ENCODE measurements at regions not wholly inside any gene's neighbourhood (a gene's known extent, or its start where the extent isn't known, plus 50 kb on each side); places are given as distances from the start of the nearest gene placed in this dataset.

DNA sequence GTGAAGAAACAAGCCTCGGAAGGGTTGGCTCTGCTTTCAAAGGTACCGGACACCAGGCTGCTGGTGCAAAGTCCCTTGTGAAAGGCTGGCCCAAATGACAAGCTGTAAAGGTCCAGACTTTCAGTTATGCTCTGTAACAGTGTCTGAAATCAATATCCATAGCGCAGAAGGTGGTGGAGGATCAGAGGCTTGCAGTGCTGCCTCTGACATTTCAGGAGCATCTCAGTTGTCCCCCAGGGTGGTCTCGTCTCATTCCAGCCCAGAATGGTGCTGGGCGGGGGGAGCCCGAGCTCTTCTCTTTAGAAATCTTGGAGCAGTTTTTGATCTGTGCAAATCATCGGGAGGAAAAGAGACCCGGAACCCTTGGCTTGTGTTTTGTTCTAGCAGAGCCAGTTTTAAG lies 402.3 kb upstream of the RGMA start:
- no peak overlapping the region for H3K27ac ChIP-seq (replicated peaks)
- no peak for TF ChIP-seq GABPA (IDR thresholded peaks at IDR 0.05; ENCODE audit: low read depth)
- TF ChIP-seq SPI1 (IDR thresholded peaks at IDR 0.05; ENCODE audit: borderline replicate concordance, low read depth) = no peak
- TF ChIP-seq, protein P1, sequence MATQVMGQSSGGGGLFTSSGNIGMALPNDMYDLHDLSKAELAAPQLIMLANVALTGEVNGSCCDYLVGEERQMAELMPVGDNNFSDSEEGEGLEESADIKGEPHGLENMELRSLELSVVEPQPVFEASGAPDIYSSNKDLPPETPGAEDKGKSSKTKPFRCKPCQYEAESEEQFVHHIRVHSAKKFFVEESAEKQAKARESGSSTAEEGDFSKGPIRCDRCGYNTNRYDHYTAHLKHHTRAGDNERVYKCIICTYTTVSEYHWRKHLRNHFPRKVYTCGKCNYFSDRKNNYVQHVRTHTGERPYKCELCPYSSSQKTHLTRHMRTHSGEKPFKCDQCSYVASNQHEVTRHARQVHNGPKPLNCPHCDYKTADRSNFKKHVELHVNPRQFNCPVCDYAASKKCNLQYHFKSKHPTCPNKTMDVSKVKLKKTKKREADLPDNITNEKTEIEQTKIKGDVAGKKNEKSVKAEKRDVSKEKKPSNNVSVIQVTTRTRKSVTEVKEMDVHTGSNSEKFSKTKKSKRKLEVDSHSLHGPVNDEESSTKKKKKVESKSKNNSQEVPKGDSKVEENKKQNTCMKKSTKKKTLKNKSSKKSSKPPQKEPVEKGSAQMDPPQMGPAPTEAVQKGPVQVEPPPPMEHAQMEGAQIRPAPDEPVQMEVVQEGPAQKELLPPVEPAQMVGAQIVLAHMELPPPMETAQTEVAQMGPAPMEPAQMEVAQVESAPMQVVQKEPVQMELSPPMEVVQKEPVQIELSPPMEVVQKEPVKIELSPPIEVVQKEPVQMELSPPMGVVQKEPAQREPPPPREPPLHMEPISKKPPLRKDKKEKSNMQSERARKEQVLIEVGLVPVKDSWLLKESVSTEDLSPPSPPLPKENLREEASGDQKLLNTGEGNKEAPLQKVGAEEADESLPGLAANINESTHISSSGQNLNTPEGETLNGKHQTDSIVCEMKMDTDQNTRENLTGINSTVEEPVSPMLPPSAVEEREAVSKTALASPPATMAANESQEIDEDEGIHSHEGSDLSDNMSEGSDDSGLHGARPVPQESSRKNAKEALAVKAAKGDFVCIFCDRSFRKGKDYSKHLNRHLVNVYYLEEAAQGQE (IDR thresholded peaks at IDR 0.05; ENCODE audit: insufficient replicate concordance, low read depth) = no peak
- TF ChIP-seq, protein P2, sequence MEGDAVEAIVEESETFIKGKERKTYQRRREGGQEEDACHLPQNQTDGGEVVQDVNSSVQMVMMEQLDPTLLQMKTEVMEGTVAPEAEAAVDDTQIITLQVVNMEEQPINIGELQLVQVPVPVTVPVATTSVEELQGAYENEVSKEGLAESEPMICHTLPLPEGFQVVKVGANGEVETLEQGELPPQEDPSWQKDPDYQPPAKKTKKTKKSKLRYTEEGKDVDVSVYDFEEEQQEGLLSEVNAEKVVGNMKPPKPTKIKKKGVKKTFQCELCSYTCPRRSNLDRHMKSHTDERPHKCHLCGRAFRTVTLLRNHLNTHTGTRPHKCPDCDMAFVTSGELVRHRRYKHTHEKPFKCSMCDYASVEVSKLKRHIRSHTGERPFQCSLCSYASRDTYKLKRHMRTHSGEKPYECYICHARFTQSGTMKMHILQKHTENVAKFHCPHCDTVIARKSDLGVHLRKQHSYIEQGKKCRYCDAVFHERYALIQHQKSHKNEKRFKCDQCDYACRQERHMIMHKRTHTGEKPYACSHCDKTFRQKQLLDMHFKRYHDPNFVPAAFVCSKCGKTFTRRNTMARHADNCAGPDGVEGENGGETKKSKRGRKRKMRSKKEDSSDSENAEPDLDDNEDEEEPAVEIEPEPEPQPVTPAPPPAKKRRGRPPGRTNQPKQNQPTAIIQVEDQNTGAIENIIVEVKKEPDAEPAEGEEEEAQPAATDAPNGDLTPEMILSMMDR (IDR thresholded peaks at IDR 0.05; ENCODE audit: insufficient read depth, low read length) = no peak
- TF ChIP-seq POLR2AphosphoS5 (IDR thresholded peaks at IDR 0.05; ENCODE audit: low read depth) = no peak
- H3K27me3 ChIP-seq (ENCODE audit: insufficient read depth, poor library complexity, severe bottlenecking) = no peaks in the 10 kb centered on the region
- DNase-seq (ENCODE audit: low read depth in 1 of 2, low spot score in 1 of 2) = no peak
- H3K4me3 ChIP-seq (replicated peaks; ENCODE audit: insufficient read depth, low read length) = no peak overlapping the region

DNA sequence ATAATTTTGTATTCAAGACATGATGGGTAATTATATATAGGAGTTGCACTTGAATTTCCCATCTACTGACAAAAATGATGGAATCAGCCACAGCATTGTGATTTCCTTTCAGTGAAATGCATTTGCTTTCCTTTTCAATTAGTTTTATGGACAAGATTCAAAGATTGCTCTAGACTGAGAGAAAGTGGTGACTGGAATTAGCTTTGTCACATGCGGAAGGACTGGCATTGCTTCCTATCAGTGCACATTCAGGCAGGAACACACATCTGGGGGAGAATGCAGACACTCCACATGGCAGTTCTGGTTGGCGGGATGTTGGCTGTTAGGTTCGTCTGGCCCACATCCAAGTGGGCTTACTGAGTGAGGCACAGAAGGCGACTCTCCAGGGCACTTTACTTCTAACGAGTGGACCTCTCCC lies 399.3 kb upstream of the RGMA start:
- TF ChIP-seq GABPA (IDR thresholded peaks at IDR 0.05; ENCODE audit: low read depth) (no peak), POLR2AphosphoS5 (IDR thresholded peaks at IDR 0.05; ENCODE audit: low read depth) (no peak), SPI1 (IDR thresholded peaks at IDR 0.05; ENCODE audit: borderline replicate concordance, low read depth) (no peak)
- TF ChIP-seq, protein P1 (IDR thresholded peaks at IDR 0.05; ENCODE audit: insufficient replicate concordance, low read depth) = no peak
- TF ChIP-seq, protein P2 (IDR thresholded peaks at IDR 0.05; ENCODE audit: insufficient read depth, low read length) = no peak
- DNase-seq (ENCODE audit: low read depth in 1 of 2, low spot score in 1 of 2) = no peak
- Histone ChIP-seq H3K27ac (replicated peaks) (no peak overlapping the region), H3K4me3 (replicated peaks; ENCODE audit: insufficient read depth, low read length) (no peak overlapping the region), H3K27me3 (ENCODE audit: insufficient read depth, poor library complexity, severe bottlenecking) (no peaks in the 10 kb centered on the region)

DNA sequence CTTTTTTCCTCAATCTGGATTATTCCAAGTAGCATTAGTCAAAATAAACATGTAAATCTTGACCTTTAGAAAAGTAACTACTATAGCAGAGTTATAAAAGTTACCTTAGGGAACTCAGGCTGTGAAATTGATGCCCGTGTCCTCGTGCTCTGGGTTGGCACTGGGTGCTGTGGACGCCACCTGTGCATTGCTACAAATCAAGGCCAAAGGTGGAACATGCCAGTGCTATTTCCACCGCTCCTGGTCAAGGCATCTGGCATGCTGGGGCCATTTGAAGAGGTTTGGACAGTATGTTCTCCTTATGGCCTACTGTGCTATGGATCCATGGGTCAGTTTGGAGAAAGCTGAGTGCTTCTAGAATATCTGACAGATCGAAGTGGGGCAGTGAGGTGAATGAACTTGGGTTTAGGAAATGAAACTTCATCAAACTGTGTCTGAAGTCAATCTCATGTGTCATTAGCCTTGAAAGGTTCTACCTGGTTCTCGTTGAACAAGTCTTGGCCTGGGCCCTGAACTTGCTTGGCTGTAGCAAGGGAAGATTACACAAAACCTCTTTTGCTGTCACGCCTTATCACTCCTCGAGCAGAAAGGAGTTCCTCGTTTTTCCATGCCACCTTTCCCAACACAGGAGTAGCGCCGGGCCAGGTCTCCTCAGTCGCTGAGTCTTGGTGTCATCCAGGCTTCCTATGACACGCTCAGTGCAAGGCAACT lies 397.6 kb upstream of the RGMA start:
- no peaks in the 10 kb centered on the region for H3K27me3 ChIP-seq (ENCODE audit: insufficient read depth, poor library complexity, severe bottlenecking)
- no peak for DNase-seq (ENCODE audit: low read depth in 1 of 2, low spot score in 1 of 2)
- no peak overlapping the region for H3K4me3 ChIP-seq (replicated peaks; ENCODE audit: insufficient read depth, low read length)
- H3K27ac ChIP-seq (replicated peaks) = no peak overlapping the region
- TF ChIP-seq, protein P1 (IDR thresholded peaks at IDR 0.05; ENCODE audit: insufficient replicate concordance, low read depth) = no peak
- no peak for TF ChIP-seq GABPA (IDR thresholded peaks at IDR 0.05; ENCODE audit: low read depth)
- TF ChIP-seq SPI1 (IDR thresholded peaks at IDR 0.05; ENCODE audit: borderline replicate concordance, low read depth) = no peak
- TF ChIP-seq, protein P2 (IDR thresholded peaks at IDR 0.05; ENCODE audit: insufficient read depth, low read length) = no peak
- TF ChIP-seq POLR2AphosphoS5 (IDR thresholded peaks at IDR 0.05; ENCODE audit: low read depth) = no peak

All from HL-60 (cell line).